NCI-H128 (cell line): ENCODE measurements at regions not wholly inside any gene's neighbourhood (a gene's known extent, or its start where the extent isn't known, plus 50 kb on each side); places are given as distances from the start of the nearest gene placed in this dataset.
"Not testable (repeated sequence)": the region's sequence is repeated elsewhere in the genome, so short reads cannot be mapped to it uniquely, and the experiment has no call there.

Experiments used
- DNase-seq: peaks from one replicate; lab custom pipeline; 2025; ENCODE audit not compliant: unreplicated experiment; lab: John Stamatoyannopoulos, UW

- no peak for DNase-seq
Observed at GRCh38 chr1:95517506-95517905, 283.5 kb downstream of the RWDD3 start.

- DNase-seq: no peak
Observed at GRCh38 chr1:95518310-95518709, 284.3 kb downstream of the RWDD3 start.

GRCh38 chr1:95520390-95520789, 286.4 kb downstream of the RWDD3 start:
- no peak for DNase-seq

- DNase-seq: no peak
Observed at GRCh38 chr1:95532335-95532734, 298.3 kb downstream of the RWDD3 start.

- DNase-seq: no peak
Observed at GRCh38 chr1:95534985-95535384, 301.0 kb downstream of the RWDD3 start.

- no peak for DNase-seq
Observed at GRCh38 chr1:95535614-95536013, 301.6 kb downstream of the RWDD3 start.

GRCh38 chr1:95536501-95536900, 302.5 kb downstream of the RWDD3 start:
- DNase-seq: no peak

- DNase-seq: no peak
Observed at GRCh38 chr1:95537176-95537575, 303.2 kb downstream of the RWDD3 start.

GRCh38 chr1:95538242-95538641, 304.2 kb downstream of the RWDD3 start:
- not testable (repeated sequence) for DNase-seq

- no peak for DNase-seq
Observed at GRCh38 chr1:95542936-95543335, 308.9 kb downstream of the RWDD3 start.

- DNase-seq: no peak
Observed at GRCh38 chr1:95547005-95547404, 313.0 kb downstream of the RWDD3 start.

GRCh38 chr1:95548211-95548610, 314.2 kb downstream of the RWDD3 start:
- DNase-seq: no peak

- no peak for DNase-seq
Observed at GRCh38 chr1:95551201-95551600, 317.2 kb downstream of the RWDD3 start.

- DNase-seq: no peak
Observed at GRCh38 chr1:95553595-95553994, 319.6 kb downstream of the RWDD3 start.

- DNase-seq: no peak
Observed at GRCh38 chr1:95554408-95554807, 320.4 kb downstream of the RWDD3 start.

- no peak for DNase-seq
Observed at GRCh38 chr1:95558791-95559190, 324.8 kb downstream of the RWDD3 start.

- no peak for DNase-seq
Observed at GRCh38 chr1:95561346-95561745, 327.3 kb downstream of the RWDD3 start.

GRCh38 chr1:95562230-95562629, 328.2 kb downstream of the RWDD3 start:
- no peak for DNase-seq

GRCh38 chr1:95572002-95572401, 338.0 kb downstream of the RWDD3 start:
- DNase-seq: no peak

GRCh38 chr1:95572962-95573361, 339.0 kb downstream of the RWDD3 start:
- no peak for DNase-seq

- DNase-seq: no peak
Observed at GRCh38 chr1:95575291-95575690, 341.3 kb downstream of the RWDD3 start.

GRCh38 chr1:95578462-95578861, 344.5 kb downstream of the RWDD3 start:
- no peak for DNase-seq

- no peak for DNase-seq
Observed at GRCh38 chr1:95582191-95582590, 348.2 kb downstream of the RWDD3 start.

- no peak for DNase-seq
Observed at GRCh38 chr1:95582746-95583145, 348.7 kb downstream of the RWDD3 start.
